HepG2 (cell line): ENCODE measurements at regions not wholly inside any gene's neighbourhood (a gene's known extent, or its start where the extent isn't known, plus 50 kb on each side); places are given as distances from the start of the nearest gene placed in this dataset.

Source experiments
- CTCF ChIP-seq: sonication (generic); formaldehyde crosslinking; IDR thresholded peaks from 2 replicates; pipeline ENCODE4 v1.5.0; 2020; ENCODE audit warnings: mild to moderate bottlenecking, missing genetic modification reagents, moderate library complexity
- EP300 ChIP-seq, 3 experiments: sonication (generic) in 1 of 3; formaldehyde crosslinking in 1 of 3; IDR thresholded peaks; 2 replicates each; pipeline versions ENCODE4 v1.5.1 to v1.6.1; 2011 to 2020; ENCODE audit warnings: low read depth in 2 of 3, low read length in 2 of 3, borderline replicate concordance in 1 of 3, improper control_type of control experiment in 1 of 3, mild to moderate bottlenecking in 1 of 3, missing genetic modification reagents in 1 of 3, moderate library complexity in 1 of 3
- GPBP1L1 ChIP-seq: sonication (generic); formaldehyde crosslinking; IDR thresholded peaks from 2 replicates; pipeline ENCODE4 v1.5.0; 2020; ENCODE audit warnings: mild to moderate bottlenecking, missing genetic modification reagents
- MTA3 ChIP-seq: sonication (generic); formaldehyde crosslinking; IDR thresholded peaks from 2 replicates; pipeline ENCODE4 v1.4.0; 2020; ENCODE audit warnings: missing genetic modification reagents
- NR1H2 ChIP-seq: sonication (generic); formaldehyde crosslinking; IDR thresholded peaks from 2 replicates; pipeline ENCODE4 v1.8.1; 2022; ENCODE audit warnings: low read depth, missing genetic modification reagents, borderline replicate concordance
- POLR2A ChIP-seq, 2 experiments: IDR thresholded peaks; 2 replicates each; pipeline ENCODE4 v1.6.1; 2011; ENCODE audit warnings: low read depth in 2 of 2, low read length in 2 of 2, mild to moderate bottlenecking in 1 of 2, moderate library complexity in 1 of 2; ENCODE audit not compliant: insufficient read depth in 1 of 2
- POLR2AphosphoS5 ChIP-seq: IDR thresholded peaks from 2 replicates; pipeline ENCODE4 v1.6.1; 2012; ENCODE audit warnings: low read depth, low read length
- U2AF2 ChIP-seq: fragments of 200-400 bp; formaldehyde crosslinking; IDR thresholded peaks from 2 replicates; pipeline ENCODE4 v1.6.1; 2017; ENCODE audit warnings: low read depth, mild to moderate bottlenecking, low read length
- TF ChIP-seq, protein P1 (sequence below), 2 experiments: sonication (generic) in 1 of 2; formaldehyde crosslinking in 1 of 2; IDR thresholded peaks; 2 replicates each; pipeline versions ENCODE4 v1.5.1 to v1.6.1; 2011 to 2020; ENCODE audit warnings: borderline replicate concordance in 1 of 2, low read depth in 1 of 2, low read length in 1 of 2, mild to moderate bottlenecking in 1 of 2, missing genetic modification reagents in 1 of 2, moderate library complexity in 1 of 2
- TF ChIP-seq, protein P2 (sequence below), 2 experiments: IDR thresholded peaks; 2 replicates each; pipeline ENCODE4 v1.6.1; 2011 to 2012; ENCODE audit warnings: low read length in 2 of 2, borderline replicate concordance in 1 of 2, low read depth in 1 of 2, mild to moderate bottlenecking in 1 of 2, moderate library complexity in 1 of 2

DNA sequence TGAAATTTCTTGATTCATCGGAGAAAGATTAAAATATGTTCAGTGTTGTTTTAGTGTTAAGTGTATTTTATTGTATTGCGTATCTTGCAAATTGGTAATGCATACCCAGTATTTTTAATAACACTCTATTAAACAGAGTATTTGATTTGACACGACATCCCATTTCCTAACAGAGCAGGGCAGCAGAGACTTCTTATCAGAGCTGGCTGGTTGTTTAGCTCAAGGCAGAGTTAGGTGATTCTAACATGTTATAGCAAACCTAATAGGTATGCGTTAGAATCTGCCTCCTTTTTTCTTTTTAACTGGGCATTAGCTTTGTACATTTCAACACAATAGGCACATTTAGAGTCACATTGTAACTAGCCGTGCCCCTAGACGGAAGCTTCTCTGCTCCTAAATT lies 57.1 kb upstream of the CELF2 start:
- TF ChIP-seq CTCF (CRISPR knock-in tag) = no peak
- no peak for TF ChIP-seq GPBP1L1
- TF ChIP-seq NR1H2 (CRISPR knock-in tag) = no peak
- no peak for TF ChIP-seq POLR2A (IDR thresholded peaks at IDR 0.05; ENCODE audit: insufficient read depth in 1 of 2, low read depth in 2 of 2, low read length in 2 of 2)
- TF ChIP-seq, protein P1, sequence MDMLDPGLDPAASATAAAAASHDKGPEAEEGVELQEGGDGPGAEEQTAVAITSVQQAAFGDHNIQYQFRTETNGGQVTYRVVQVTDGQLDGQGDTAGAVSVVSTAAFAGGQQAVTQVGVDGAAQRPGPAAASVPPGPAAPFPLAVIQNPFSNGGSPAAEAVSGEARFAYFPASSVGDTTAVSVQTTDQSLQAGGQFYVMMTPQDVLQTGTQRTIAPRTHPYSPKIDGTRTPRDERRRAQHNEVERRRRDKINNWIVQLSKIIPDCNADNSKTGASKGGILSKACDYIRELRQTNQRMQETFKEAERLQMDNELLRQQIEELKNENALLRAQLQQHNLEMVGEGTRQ (IDR thresholded peaks at IDR 0.05; ENCODE audit: low read depth, low read length) = no peak
- TF ChIP-seq, protein P1 (CRISPR knock-in tag; IDR thresholded peaks at IDR 0.05; ENCODE audit: borderline replicate concordance) = no peak
- no peak for TF ChIP-seq MTA3 (CRISPR knock-in tag)
- no peak for TF ChIP-seq POLR2AphosphoS5
- TF ChIP-seq, protein P2, sequence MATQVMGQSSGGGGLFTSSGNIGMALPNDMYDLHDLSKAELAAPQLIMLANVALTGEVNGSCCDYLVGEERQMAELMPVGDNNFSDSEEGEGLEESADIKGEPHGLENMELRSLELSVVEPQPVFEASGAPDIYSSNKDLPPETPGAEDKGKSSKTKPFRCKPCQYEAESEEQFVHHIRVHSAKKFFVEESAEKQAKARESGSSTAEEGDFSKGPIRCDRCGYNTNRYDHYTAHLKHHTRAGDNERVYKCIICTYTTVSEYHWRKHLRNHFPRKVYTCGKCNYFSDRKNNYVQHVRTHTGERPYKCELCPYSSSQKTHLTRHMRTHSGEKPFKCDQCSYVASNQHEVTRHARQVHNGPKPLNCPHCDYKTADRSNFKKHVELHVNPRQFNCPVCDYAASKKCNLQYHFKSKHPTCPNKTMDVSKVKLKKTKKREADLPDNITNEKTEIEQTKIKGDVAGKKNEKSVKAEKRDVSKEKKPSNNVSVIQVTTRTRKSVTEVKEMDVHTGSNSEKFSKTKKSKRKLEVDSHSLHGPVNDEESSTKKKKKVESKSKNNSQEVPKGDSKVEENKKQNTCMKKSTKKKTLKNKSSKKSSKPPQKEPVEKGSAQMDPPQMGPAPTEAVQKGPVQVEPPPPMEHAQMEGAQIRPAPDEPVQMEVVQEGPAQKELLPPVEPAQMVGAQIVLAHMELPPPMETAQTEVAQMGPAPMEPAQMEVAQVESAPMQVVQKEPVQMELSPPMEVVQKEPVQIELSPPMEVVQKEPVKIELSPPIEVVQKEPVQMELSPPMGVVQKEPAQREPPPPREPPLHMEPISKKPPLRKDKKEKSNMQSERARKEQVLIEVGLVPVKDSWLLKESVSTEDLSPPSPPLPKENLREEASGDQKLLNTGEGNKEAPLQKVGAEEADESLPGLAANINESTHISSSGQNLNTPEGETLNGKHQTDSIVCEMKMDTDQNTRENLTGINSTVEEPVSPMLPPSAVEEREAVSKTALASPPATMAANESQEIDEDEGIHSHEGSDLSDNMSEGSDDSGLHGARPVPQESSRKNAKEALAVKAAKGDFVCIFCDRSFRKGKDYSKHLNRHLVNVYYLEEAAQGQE (IDR thresholded peaks at IDR 0.05; ENCODE audit: borderline replicate concordance in 1 of 2, low read depth in 1 of 2, low read length in 2 of 2) = no peak
- TF ChIP-seq EP300 (IDR thresholded peaks at IDR 0.05; ENCODE audit: low read depth in 2 of 2, low read length in 2 of 2) = no peak
- no peak for TF ChIP-seq EP300 (CRISPR knock-in tag; IDR thresholded peaks at IDR 0.05; ENCODE audit: borderline replicate concordance)
- TF ChIP-seq U2AF2 = no peak
